ENCODE measurements at regions not wholly inside any gene's neighbourhood (a gene's known extent, or its start where the extent isn't known, plus 50 kb on each side); places are given as distances from the start of the nearest gene placed in this dataset.

GRCh38 chr5:174617285-174617684 lies 107.1 kb upstream of the MSX2 start:
- Histone ChIP-seq H3K27me3 (ENCODE audit: control insufficient read depth, insufficient read depth, low read length) (no peaks in the 10 kb centered on the region), H3K4me1 (ENCODE audit: control insufficient read depth, insufficient read depth, low read length) (no peaks in the 10 kb centered on the region), H3K27ac (ENCODE audit: low read length) (no peak overlapping the region), H3K4me3 (ENCODE audit: low read depth in 2 of 2, low read length in 2 of 2) (no peak overlapping the region), H3K36me3 (ENCODE audit: control insufficient read depth, insufficient read depth, low read length) (no peaks in the 10 kb centered on the region), H3K9me3 (ENCODE audit: control insufficient read depth, insufficient read depth, low read depth, low read length) (no peaks in the 10 kb centered on the region)
- intact Hi-C loops (cut with micrococcal nuclease; ENCODE audit: unreplicated experiment) (no loop called here), in situ Hi-C loops (cut with HindIII; ENCODE audit: low pct_unique_long_range_greater_than_20kb, low sequenced_read_pairs) (no loop called here)
- no TSS peak for BruUV-seq (replicated peaks)
- TF ChIP-seq TCF7L2 (IDR thresholded peaks at IDR 0.05; ENCODE audit: low read depth, low read length): no peak
- no peak for TF ChIP-seq CTCF (IDR thresholded peaks at IDR 0.05)
- CTCF ChIA-PET: no interaction called here
- DNase-seq (ENCODE audit: low read depth, low spot score) (no peak), ATAC-seq (no peak)
- POLR2A ChIA-PET: no interaction called here

DNA sequence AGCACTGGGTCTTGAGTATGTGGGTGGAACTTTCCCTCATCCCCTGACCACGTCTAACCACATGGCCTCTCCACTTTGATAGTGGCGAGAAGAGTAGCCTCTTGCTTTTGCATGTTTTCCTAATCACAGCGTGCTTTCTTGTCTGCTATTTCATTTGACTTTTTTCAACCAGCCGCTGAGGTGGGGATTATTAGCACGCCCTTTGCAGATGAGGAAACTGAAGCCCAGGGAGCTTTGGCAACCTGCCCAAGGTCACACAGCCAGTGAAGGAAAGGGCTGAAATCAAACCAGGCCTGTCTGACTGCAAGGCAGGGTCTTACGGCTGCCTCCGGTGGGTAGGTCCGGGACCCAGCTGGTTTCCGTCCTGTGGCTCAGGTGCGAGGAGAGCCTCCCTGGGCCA lies 106.5 kb upstream of the MSX2 start:
- no peak for ATAC-seq
- no TSS peak for BruUV-seq (replicated peaks)
- H3K9me3 ChIP-seq (ENCODE audit: control insufficient read depth, insufficient read depth, low read depth, low read length): no peaks in the 10 kb centered on the region
- H3K27ac ChIP-seq (ENCODE audit: low read length): no peak overlapping the region
- H3K27me3 ChIP-seq (ENCODE audit: control insufficient read depth, insufficient read depth, low read length): no peaks in the 10 kb centered on the region
- TF ChIP-seq, protein P1, sequence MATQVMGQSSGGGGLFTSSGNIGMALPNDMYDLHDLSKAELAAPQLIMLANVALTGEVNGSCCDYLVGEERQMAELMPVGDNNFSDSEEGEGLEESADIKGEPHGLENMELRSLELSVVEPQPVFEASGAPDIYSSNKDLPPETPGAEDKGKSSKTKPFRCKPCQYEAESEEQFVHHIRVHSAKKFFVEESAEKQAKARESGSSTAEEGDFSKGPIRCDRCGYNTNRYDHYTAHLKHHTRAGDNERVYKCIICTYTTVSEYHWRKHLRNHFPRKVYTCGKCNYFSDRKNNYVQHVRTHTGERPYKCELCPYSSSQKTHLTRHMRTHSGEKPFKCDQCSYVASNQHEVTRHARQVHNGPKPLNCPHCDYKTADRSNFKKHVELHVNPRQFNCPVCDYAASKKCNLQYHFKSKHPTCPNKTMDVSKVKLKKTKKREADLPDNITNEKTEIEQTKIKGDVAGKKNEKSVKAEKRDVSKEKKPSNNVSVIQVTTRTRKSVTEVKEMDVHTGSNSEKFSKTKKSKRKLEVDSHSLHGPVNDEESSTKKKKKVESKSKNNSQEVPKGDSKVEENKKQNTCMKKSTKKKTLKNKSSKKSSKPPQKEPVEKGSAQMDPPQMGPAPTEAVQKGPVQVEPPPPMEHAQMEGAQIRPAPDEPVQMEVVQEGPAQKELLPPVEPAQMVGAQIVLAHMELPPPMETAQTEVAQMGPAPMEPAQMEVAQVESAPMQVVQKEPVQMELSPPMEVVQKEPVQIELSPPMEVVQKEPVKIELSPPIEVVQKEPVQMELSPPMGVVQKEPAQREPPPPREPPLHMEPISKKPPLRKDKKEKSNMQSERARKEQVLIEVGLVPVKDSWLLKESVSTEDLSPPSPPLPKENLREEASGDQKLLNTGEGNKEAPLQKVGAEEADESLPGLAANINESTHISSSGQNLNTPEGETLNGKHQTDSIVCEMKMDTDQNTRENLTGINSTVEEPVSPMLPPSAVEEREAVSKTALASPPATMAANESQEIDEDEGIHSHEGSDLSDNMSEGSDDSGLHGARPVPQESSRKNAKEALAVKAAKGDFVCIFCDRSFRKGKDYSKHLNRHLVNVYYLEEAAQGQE (IDR thresholded peaks at IDR 0.05; ENCODE audit: insufficient read depth in 1 of 2, low read depth in 2 of 2, low read length in 1 of 2): no peak
- TF ChIP-seq CTCF (IDR thresholded peaks at IDR 0.05): no peak
- no peak for TF ChIP-seq POLR2AphosphoS5 (IDR thresholded peaks at IDR 0.05; ENCODE audit: low read depth, low read length)
- no peak for TF ChIP-seq SIN3A (IDR thresholded peaks at IDR 0.05; ENCODE audit: borderline replicate concordance, insufficient read depth, low read depth, low read length)
- no peak for TF ChIP-seq TCF7L2 (IDR thresholded peaks at IDR 0.05; ENCODE audit: low read depth, low read length)
- H3K36me3 ChIP-seq (ENCODE audit: control insufficient read depth, insufficient read depth, low read length): no peaks in the 10 kb centered on the region
- ChIA-PET POLR2A (no interaction called here), CTCF (no interaction called here)
- H3K4me3 ChIP-seq (ENCODE audit: low read depth in 2 of 2, low read length in 2 of 2): no peak overlapping the region
- no peaks in the 10 kb centered on the region for H3K4me1 ChIP-seq (ENCODE audit: control insufficient read depth, insufficient read depth, low read length)
- DNase-seq (ENCODE audit: low read depth, low spot score): no peak
- in situ Hi-C loops (cut with HindIII; ENCODE audit: low pct_unique_long_range_greater_than_20kb, low sequenced_read_pairs) (no loop called here), intact Hi-C loops (cut with micrococcal nuclease; ENCODE audit: unreplicated experiment) (no loop called here)

DNA sequence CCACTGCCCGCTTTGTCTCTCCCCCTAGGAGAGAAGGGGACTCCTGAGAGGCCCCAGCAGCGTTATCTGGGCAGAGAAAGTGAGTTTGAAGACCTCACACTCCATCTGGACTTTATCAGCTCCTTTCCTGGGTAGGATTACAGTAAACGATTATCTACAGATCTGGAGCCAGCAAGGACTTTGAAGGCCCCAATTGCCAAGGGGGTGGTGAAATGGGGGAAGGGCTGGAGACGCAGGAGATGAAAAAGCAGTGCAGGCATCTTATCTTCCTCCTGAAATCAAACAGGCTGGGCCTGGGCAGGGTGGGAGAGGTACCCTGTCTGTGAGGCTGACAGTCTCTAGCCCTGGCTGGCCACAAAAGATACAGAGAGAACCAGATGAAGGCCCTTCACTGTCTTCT lies 105.8 kb upstream of the MSX2 start:
- ATAC-seq (no peak), DNase-seq (ENCODE audit: low read depth, low spot score) (no peak)
- Histone ChIP-seq H3K27ac (ENCODE audit: low read length) (no peak overlapping the region), H3K4me1 (ENCODE audit: control insufficient read depth, insufficient read depth, low read length) (no peaks in the 10 kb centered on the region), H3K9me3 (ENCODE audit: control insufficient read depth, insufficient read depth, low read depth, low read length) (no peaks in the 10 kb centered on the region), H3K27me3 (ENCODE audit: control insufficient read depth, insufficient read depth, low read length) (no peaks in the 10 kb centered on the region), H3K36me3 (ENCODE audit: control insufficient read depth, insufficient read depth, low read length) (no peaks in the 10 kb centered on the region), H3K4me3 (ENCODE audit: low read depth in 2 of 2, low read length in 2 of 2) (no peak overlapping the region)
- ChIA-PET POLR2A (no interaction called here), CTCF (no interaction called here)
- no TSS peak for BruUV-seq (replicated peaks)
- intact Hi-C loops (cut with micrococcal nuclease; ENCODE audit: unreplicated experiment): no loop called here
- in situ Hi-C loops (cut with HindIII; ENCODE audit: low pct_unique_long_range_greater_than_20kb, low sequenced_read_pairs): no loop called here
- TF ChIP-seq CTCF (IDR thresholded peaks at IDR 0.05): no peak
- no peak for TF ChIP-seq TCF7L2 (IDR thresholded peaks at IDR 0.05; ENCODE audit: low read depth, low read length)
- TF ChIP-seq, protein P1 (IDR thresholded peaks at IDR 0.05; ENCODE audit: insufficient read depth in 1 of 2, low read depth in 2 of 2, low read length in 1 of 2): no peak
- TF ChIP-seq SIN3A (IDR thresholded peaks at IDR 0.05; ENCODE audit: borderline replicate concordance, insufficient read depth, low read depth, low read length): no peak
- TF ChIP-seq POLR2AphosphoS5 (IDR thresholded peaks at IDR 0.05; ENCODE audit: low read depth, low read length): no peak

Measured in Panc1 (cell line).